GM21717 (cell line): ENCODE measurements at regions not wholly inside any gene's neighbourhood (a gene's known extent, or its start where the extent isn't known, plus 50 kb on each side); places are given as distances from the start of the nearest gene placed in this dataset.

ENCODE experiments used
- ATAC-seq: cut with Tn5 transposase; IDR thresholded peaks from one replicate; pipeline ENCODE4 v1.9.1; 2021; ENCODE audit warnings: mild to moderate bottlenecking, moderate library complexity; ENCODE audit not compliant: unreplicated experiment

- ATAC-seq, result no peak
Observed at GRCh38 chr10:123518765-123519164, 147.4 kb upstream of the GPR26 start.

- no peak for ATAC-seq
Observed at GRCh38 chr10:123519861-123520260, 146.3 kb upstream of the GPR26 start.

- ATAC-seq, result no peak
Observed at GRCh38 chr10:123521076-123521475, 145.1 kb upstream of the GPR26 start.

GRCh38 chr10:123521556-123521955 is 144.6 kb upstream of the GPR26 start:
- ATAC-seq, result no peak

- no peak for ATAC-seq
Observed at GRCh38 chr10:123522702-123523312, 143.3 kb upstream of the GPR26 start.

GRCh38 chr10:123523833-123524232 is 142.3 kb upstream of the GPR26 start:
- ATAC-seq, result no peak

GRCh38 chr10:123526356-123527064 is 139.6 kb upstream of the GPR26 start:
- no peak for ATAC-seq

GRCh38 chr10:123527151-123527550 is 139.0 kb upstream of the GPR26 start:
- ATAC-seq, result no peak

GRCh38 chr10:123529146-123529760 is 136.9 kb upstream of the GPR26 start:
- no peak for ATAC-seq

- ATAC-seq, result no peak
Observed at GRCh38 chr10:123530166-123530870, 135.8 kb upstream of the GPR26 start.

- no peak for ATAC-seq
Observed at GRCh38 chr10:123535386-123535785, 130.8 kb upstream of the GPR26 start.

- ATAC-seq, result no peak
Observed at GRCh38 chr10:123536176-123536845, 129.8 kb upstream of the GPR26 start.

- ATAC-seq, result no peak
Observed at GRCh38 chr10:123537188-123537961, 128.8 kb upstream of the GPR26 start.

GRCh38 chr10:123538401-123539320 is 127.5 kb upstream of the GPR26 start:
- no peak for ATAC-seq

- ATAC-seq, result no peak
Observed at GRCh38 chr10:123544986-123545385, 121.2 kb upstream of the GPR26 start.

- no peak for ATAC-seq
Observed at GRCh38 chr10:123548770-123549169, 117.4 kb upstream of the GPR26 start.

GRCh38 chr10:123549761-123550454 is 116.2 kb upstream of the GPR26 start:
- ATAC-seq, result no peak

- no peak for ATAC-seq
Observed at GRCh38 chr10:123550675-123551096, 115.5 kb upstream of the GPR26 start.

- ATAC-seq, result no peak
Observed at GRCh38 chr10:123551259-123551658, 114.9 kb upstream of the GPR26 start.
